Duodenal mucosa (tissue), 2 donors: ENCODE measurements at regions not wholly inside any gene's neighbourhood (a gene's known extent, or its start where the extent isn't known, plus 50 kb on each side); places are given as distances from the start of the nearest gene placed in this dataset.
"Not testable (repeated sequence)": the region's sequence is repeated elsewhere in the genome, so short reads cannot be mapped to it uniquely, and the experiment has no call there.

Source experiments
- H3K27ac ChIP-seq: one replicate; pipeline ENCODE4 v1.7.0; 2013; ENCODE audit warnings: low read depth, low read length
- H3K27me3 ChIP-seq, 2 donors: one replicate each; pipeline ENCODE4 v1.7.0; 2013; ENCODE audit warnings: low read length in 2 of 2, control low read depth in 1 of 2; ENCODE audit not compliant: insufficient read depth in 2 of 2, control insufficient read depth in 1 of 2
- H3K36me3 ChIP-seq, 2 donors: one replicate each; pipeline ENCODE4 v1.7.0; 2013; ENCODE audit warnings: low read length in 2 of 2, control low read depth in 1 of 2; ENCODE audit not compliant: insufficient read depth in 2 of 2, control insufficient read depth in 1 of 2
- H3K4me1 ChIP-seq, 2 donors: one replicate each; pipeline ENCODE4 v1.7.0; 2013; ENCODE audit warnings: low read length in 2 of 2, control low read depth in 1 of 2; ENCODE audit not compliant: insufficient read depth in 2 of 2, control insufficient read depth in 1 of 2
- H3K4me3 ChIP-seq, 2 donors: one replicate each; pipeline ENCODE4 v1.7.0; 2013; ENCODE audit warnings: low read length in 2 of 2, low read depth in 1 of 2
- H3K9ac ChIP-seq, 2 donors: one replicate each; pipeline ENCODE4 v1.7.0; 2013; ENCODE audit warnings: low read length in 2 of 2, low read depth in 1 of 2
- H3K9me3 ChIP-seq, 2 donors: one replicate each; pipeline ENCODE4 v1.7.0; 2013; ENCODE audit warnings: low read length in 2 of 2, control low read depth in 1 of 2; ENCODE audit not compliant: control insufficient read depth in 1 of 2

- H3K27me3 ChIP-seq: no peaks in the 10 kb centered on the region
- no peaks in the 10 kb centered on the region for H3K9me3 ChIP-seq
- H3K9ac ChIP-seq: no peak overlapping the region
- no peaks in the 10 kb centered on the region for H3K36me3 ChIP-seq
- H3K27ac ChIP-seq: no peak overlapping the region
- H3K4me3 ChIP-seq: no peak overlapping the region
- H3K4me1 ChIP-seq: no peaks in the 10 kb centered on the region
Observed at GRCh38 chr9:120323125-120323524, 256.8 kb downstream of the CDK5RAP2 start.

GRCh38 chr9:120319452-120319851 is 260.5 kb downstream of the CDK5RAP2 start:
- H3K4me3 ChIP-seq: no peak overlapping the region
- H3K9me3 ChIP-seq: no peaks in the 10 kb centered on the region
- H3K4me1 ChIP-seq: no peaks in the 10 kb centered on the region
- H3K27me3 ChIP-seq: no peaks in the 10 kb centered on the region
- H3K36me3 ChIP-seq: no peaks in the 10 kb centered on the region
- H3K27ac ChIP-seq: no peak overlapping the region
- no peak overlapping the region for H3K9ac ChIP-seq

- H3K4me3 ChIP-seq: no peak overlapping the region
- no peaks in the 10 kb centered on the region for H3K4me1 ChIP-seq
- no peaks in the 10 kb centered on the region for H3K36me3 ChIP-seq
- H3K9ac ChIP-seq: no peak overlapping the region
- H3K9me3 ChIP-seq: peaks cover 3 to 6% of the 10 kb centered on the region in 2 donors
- no peak overlapping the region for H3K27ac ChIP-seq
- no peaks in the 10 kb centered on the region for H3K27me3 ChIP-seq
Observed at GRCh38 chr9:120315154-120315553, 264.8 kb downstream of the CDK5RAP2 start.

- no peaks in the 10 kb centered on the region for H3K36me3 ChIP-seq
- no peak overlapping the region for H3K9ac ChIP-seq
- no peaks in the 10 kb centered on the region for H3K4me1 ChIP-seq
- no peak overlapping the region for H3K27ac ChIP-seq
- H3K27me3 ChIP-seq: no peaks in the 10 kb centered on the region
- H3K9me3 ChIP-seq: peaks cover 3 to 6% of the 10 kb centered on the region in 2 donors
- no peak overlapping the region for H3K4me3 ChIP-seq
Observed at GRCh38 chr9:120312031-120312430, 267.9 kb downstream of the CDK5RAP2 start.

- Histone ChIP-seq H3K36me3 (no peaks in the 10 kb centered on the region), H3K9me3 (peaks cover 3 to 6% of the 10 kb centered on the region in 2 donors), H3K4me3 (no peak overlapping the region), H3K9ac (no peak overlapping the region), H3K27me3 (no peaks in the 10 kb centered on the region), H3K4me1 (no peaks in the 10 kb centered on the region), H3K27ac (no peak overlapping the region)
Observed at GRCh38 chr9:120310035-120310434, 269.9 kb downstream of the CDK5RAP2 start.

GRCh38 chr9:120308495-120308894 is 271.5 kb downstream of the CDK5RAP2 start:
- no peak overlapping the region for H3K27ac ChIP-seq
- H3K36me3 ChIP-seq: no peaks in the 10 kb centered on the region
- no peak overlapping the region for H3K4me3 ChIP-seq
- H3K9me3 ChIP-seq: no peaks in the 10 kb centered on the region
- H3K9ac ChIP-seq: no peak overlapping the region
- no peaks in the 10 kb centered on the region for H3K27me3 ChIP-seq
- no peaks in the 10 kb centered on the region for H3K4me1 ChIP-seq

- Histone ChIP-seq H3K4me3 (no peak overlapping the region), H3K9ac (no peak overlapping the region), H3K9me3 (no peaks in the 10 kb centered on the region), H3K4me1 (no peaks in the 10 kb centered on the region), H3K27me3 (no peaks in the 10 kb centered on the region), H3K27ac (no peak overlapping the region), H3K36me3 (no peaks in the 10 kb centered on the region)
Observed at GRCh38 chr9:120307599-120307998, 272.4 kb downstream of the CDK5RAP2 start.

GRCh38 chr9:120306561-120306960 is 273.4 kb downstream of the CDK5RAP2 start:
- Histone ChIP-seq H3K4me1 (no peaks in the 10 kb centered on the region), H3K9me3 (no peaks in the 10 kb centered on the region), H3K36me3 (no peaks in the 10 kb centered on the region), H3K27ac (no peak overlapping the region), H3K27me3 (no peaks in the 10 kb centered on the region), H3K9ac (no peak overlapping the region), H3K4me3 (no peak overlapping the region)

GRCh38 chr9:120306088-120306487 is 273.9 kb downstream of the CDK5RAP2 start:
- no peak overlapping the region for H3K27ac ChIP-seq
- no peak overlapping the region for H3K4me3 ChIP-seq
- H3K9ac ChIP-seq: no peak overlapping the region
- no peaks in the 10 kb centered on the region for H3K9me3 ChIP-seq
- H3K27me3 ChIP-seq: no peaks in the 10 kb centered on the region
- no peaks in the 10 kb centered on the region for H3K4me1 ChIP-seq
- no peaks in the 10 kb centered on the region for H3K36me3 ChIP-seq

- H3K36me3 ChIP-seq, H3K4me3 ChIP-seq, H3K9me3 ChIP-seq, H3K27ac ChIP-seq, H3K4me1 ChIP-seq, H3K27me3 ChIP-seq, H3K9ac ChIP-seq: not testable (repeated sequence)
Observed at GRCh38 chr9:120304896-120305295, 275.1 kb downstream of the CDK5RAP2 start.

- H3K4me1 ChIP-seq: no peaks in the 10 kb centered on the region
- no peaks in the 10 kb centered on the region for H3K9me3 ChIP-seq
- H3K36me3 ChIP-seq: no peaks in the 10 kb centered on the region
- no peak overlapping the region for H3K27ac ChIP-seq
- H3K4me3 ChIP-seq: no peak overlapping the region
- no peaks in the 10 kb centered on the region for H3K27me3 ChIP-seq
- H3K9ac ChIP-seq: no peak overlapping the region
Observed at GRCh38 chr9:120303519-120303918, 276.4 kb downstream of the CDK5RAP2 start.
